ENCODE measurements at regions not wholly inside any gene's neighbourhood (a gene's known extent, or its start where the extent isn't known, plus 50 kb on each side); places are given as distances from the start of the nearest gene placed in this dataset.

DNA sequence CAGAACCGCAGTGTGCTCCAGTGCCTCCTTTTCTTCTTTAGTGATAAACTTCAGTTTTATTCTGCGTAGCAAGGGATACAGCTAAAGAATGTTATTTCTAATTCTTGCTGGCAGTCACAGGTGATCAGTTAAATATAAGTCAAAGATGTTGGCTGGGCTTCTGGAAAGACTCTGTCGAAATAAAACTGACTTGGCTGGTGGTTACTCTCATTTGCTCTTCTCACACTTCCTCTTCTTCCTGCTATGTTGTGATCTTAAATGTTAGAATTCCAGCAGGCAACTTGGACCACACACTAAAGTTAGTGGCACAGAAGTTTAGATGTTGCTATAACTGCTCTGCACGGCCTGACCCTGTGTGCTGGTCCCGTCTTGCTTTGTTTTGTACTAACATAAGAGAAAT, 278.6 kb downstream of the CDH19 start (continued):
- no peak for TF ChIP-seq EZH2 (IDR thresholded peaks at IDR 0.05; ENCODE audit: low read depth, low read length, severe bottlenecking)

DNA sequence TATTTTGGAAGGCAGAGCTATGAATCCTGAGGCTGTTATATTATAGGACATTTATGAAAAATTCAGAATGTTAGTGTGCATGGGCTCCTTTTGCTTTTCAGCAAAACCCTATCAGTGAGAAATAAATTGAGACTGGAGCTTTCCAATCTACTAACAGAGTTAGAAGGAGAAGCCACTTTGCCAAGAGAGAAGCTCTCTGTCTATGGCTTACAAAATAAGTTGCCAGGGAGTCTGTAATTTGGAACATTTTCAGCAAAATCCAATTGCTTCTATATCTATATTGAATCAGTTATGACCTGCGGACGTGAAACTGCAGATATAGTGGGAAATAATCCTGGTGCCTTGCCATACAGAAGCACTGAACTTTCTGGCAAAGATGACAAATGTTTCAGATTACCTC, 279.3 kb downstream of the CDH19 start:
- ChIA-PET CTCF (ENCODE audit: partially characterized antibody) (no interaction called here), POLR2A (ENCODE audit: partially characterized antibody) (no interaction called here)
- Histone ChIP-seq H2BK20ac (ENCODE audit: low read length) (no peak overlapping the region), H3K18ac (ENCODE audit: extremely low read depth, low read length) (no peak overlapping the region), H3K4me2 (ENCODE audit: insufficient read depth in 1 of 2, low read depth in 2 of 2, low read length in 2 of 2) (no peak overlapping the region), H2BK12ac (ENCODE audit: low read depth, low read length) (no peak overlapping the region), H3K4ac (replicated peaks; ENCODE audit: insufficient read length, low read depth, low read length) (no peak overlapping the region), H3K9me3 (ENCODE audit: insufficient read depth in 2 of 2, low read depth in 1 of 2, low read length in 1 of 2) (no peaks in the 10 kb centered on the region), H3K79me1 (ENCODE audit: low read depth, low read length) (no peaks in the 10 kb centered on the region), H3K14ac (ENCODE audit: insufficient read length) (no peak overlapping the region), H3K36me3 (ENCODE audit: control insufficient read depth in 2 of 4, insufficient read depth in 4 of 4, low read length in 3 of 4) (no peaks in the 10 kb centered on the region), H2AK5ac (ENCODE audit: low read depth, low read length) (no peak overlapping the region), H3K4me3 (ENCODE audit: extremely low read depth in 1 of 4, insufficient read depth in 2 of 4, low read depth in 3 of 4, low read length in 4 of 4) (no peak overlapping the region), H3K4me1 (replicated peaks in 1 of 4; ENCODE audit: control insufficient read depth in 3 of 4, insufficient read depth in 4 of 4, low read length in 3 of 4) (peaks cover 0 to 9% (median 1%) of the 10 kb centered on the region in 4 experiments; a peak in 3 of 7 replicates), H4K20me1 (replicated peaks in 1 of 2; ENCODE audit: control insufficient read depth in 1 of 2, insufficient read depth in 2 of 2, low read length in 2 of 2) (no peaks in the 10 kb centered on the region), H2BK5ac (ENCODE audit: low read depth, low read length) (no peak overlapping the region), H3K23ac (ENCODE audit: insufficient read length) (no peak overlapping the region), H3K23me2 (ENCODE audit: low read depth, low read length) (no peaks in the 10 kb centered on the region), H3K9ac (replicated peaks in 1 of 4; ENCODE audit: extremely low read depth in 1 of 4, low read depth in 3 of 4, low read length in 3 of 4) (no peak overlapping the region), H3K27me3 (replicated peaks in 1 of 4; ENCODE audit: control insufficient read depth in 3 of 4, extremely low read depth in 1 of 4, insufficient read depth in 3 of 4, low read length in 3 of 4) (no peaks in the 10 kb centered on the region), H2AFZ (ENCODE audit: low read length) (no peak overlapping the region), H4K91ac (replicated peaks; ENCODE audit: insufficient read length, low read length) (no peak overlapping the region), H2BK120ac (replicated peaks; ENCODE audit: low read depth, low read length) (no peak overlapping the region), H3K27ac (ENCODE audit: low read depth, low read length) (no peak overlapping the region), H4K5ac (ENCODE audit: insufficient read length, low read depth, low read length) (no peak overlapping the region), H3K79me2 (ENCODE audit: control insufficient read depth in 1 of 2, insufficient read depth in 2 of 2, low read length in 2 of 2) (no peaks in the 10 kb centered on the region), H2BK15ac (ENCODE audit: low read length) (no peak overlapping the region), H3K56ac (replicated peaks; ENCODE audit: insufficient read length, low read depth, low read length) (no peak overlapping the region), H4K8ac (ENCODE audit: extremely low read depth, insufficient read depth, low read length) (no peak overlapping the region)
- no peak for DNase-seq (ENCODE audit: low read depth in 1 of 2, low spot score in 2 of 2)
- 83% methylated on average over 2 of the region's 2 CpGs; no CpG with 5 or more reads in 1 of the 2 experiments for WGBS, 2 experiments (ENCODE audit: extremely low coverage in 1 of 2, insufficient coverage in 1 of 2, insufficient read length in 1 of 2, insufficient replicate concordance in 2 of 2, low coverage in 1 of 2, low lambda C conversion rate in 2 of 2, missing lambda C conversion rate in 1 of 2)
- no peak for FAIRE-seq
- TF ChIP-seq, protein P1, sequence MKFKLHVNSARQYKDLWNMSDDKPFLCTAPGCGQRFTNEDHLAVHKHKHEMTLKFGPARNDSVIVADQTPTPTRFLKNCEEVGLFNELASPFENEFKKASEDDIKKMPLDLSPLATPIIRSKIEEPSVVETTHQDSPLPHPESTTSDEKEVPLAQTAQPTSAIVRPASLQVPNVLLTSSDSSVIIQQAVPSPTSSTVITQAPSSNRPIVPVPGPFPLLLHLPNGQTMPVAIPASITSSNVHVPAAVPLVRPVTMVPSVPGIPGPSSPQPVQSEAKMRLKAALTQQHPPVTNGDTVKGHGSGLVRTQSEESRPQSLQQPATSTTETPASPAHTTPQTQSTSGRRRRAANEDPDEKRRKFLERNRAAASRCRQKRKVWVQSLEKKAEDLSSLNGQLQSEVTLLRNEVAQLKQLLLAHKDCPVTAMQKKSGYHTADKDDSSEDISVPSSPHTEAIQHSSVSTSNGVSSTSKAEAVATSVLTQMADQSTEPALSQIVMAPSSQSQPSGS (IDR thresholded peaks at IDR 0.05; ENCODE audit: low read length), result no peak
- TF ChIP-seq BACH1 (IDR thresholded peaks at IDR 0.05; ENCODE audit: low read length), result no peak
- TF ChIP-seq RFX5 (IDR thresholded peaks at IDR 0.05; ENCODE audit: borderline replicate concordance, low read depth, low read length), result no peak
- no peak for TF ChIP-seq CBX5 (IDR thresholded peaks at IDR 0.05; ENCODE audit: low read depth, low read length)
- no peak for TF ChIP-seq KDM5A (IDR thresholded peaks at IDR 0.05; ENCODE audit: low read length)
- TF ChIP-seq, protein P2, sequence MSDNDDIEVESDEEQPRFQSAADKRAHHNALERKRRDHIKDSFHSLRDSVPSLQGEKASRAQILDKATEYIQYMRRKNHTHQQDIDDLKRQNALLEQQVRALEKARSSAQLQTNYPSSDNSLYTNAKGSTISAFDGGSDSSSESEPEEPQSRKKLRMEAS (IDR thresholded peaks at IDR 0.05), result no peak
- TF ChIP-seq ZNF274 (IDR thresholded peaks at IDR 0.05; ENCODE audit: borderline replicate concordance, extremely low read depth, low read length), result no peak
- TF ChIP-seq NRF1 (IDR thresholded peaks at IDR 0.05; ENCODE audit: low read depth, low read length), result no peak
- TF ChIP-seq EGR1 (IDR thresholded peaks at IDR 0.05; ENCODE audit: borderline replicate concordance, low read depth, low read length), result no peak
